HG03460 (cell line): ENCODE measurements at regions not wholly inside any gene's neighbourhood (a gene's known extent, or its start where the extent isn't known, plus 50 kb on each side); places are given as distances from the start of the nearest gene placed in this dataset.
"Not testable (repeated sequence)": the region's sequence is repeated elsewhere in the genome, so short reads cannot be mapped to it uniquely, and the experiment has no call there.

Experiments used
- ATAC-seq: cut with Tn5 transposase; IDR thresholded peaks from one replicate; pipeline ENCODE4 v1.9.1; 2021; ENCODE audit not compliant: unreplicated experiment

GRCh38 chr7:65613644-65614289 is 240.1 kb downstream of the ZNF92 start:
- ATAC-seq: not testable (repeated sequence)

GRCh38 chr7:65616111-65616510 is 242.5 kb downstream of the ZNF92 start:
- not testable (repeated sequence) for ATAC-seq

- not testable (repeated sequence) for ATAC-seq
Observed at GRCh38 chr7:65620216-65620615, 246.6 kb downstream of the ZNF92 start.

GRCh38 chr7:65621580-65622201 is 248.0 kb downstream of the ZNF92 start:
- not testable (repeated sequence) for ATAC-seq

GRCh38 chr7:65631236-65631635 is 241.6 kb upstream of the VKORC1L1 start:
- not testable (repeated sequence) for ATAC-seq

- not testable (repeated sequence) for ATAC-seq
Observed at GRCh38 chr7:65633587-65634404, 239.1 kb upstream of the VKORC1L1 start.

GRCh38 chr7:65638918-65639317 is 234.0 kb upstream of the VKORC1L1 start:
- ATAC-seq: not testable (repeated sequence)

- ATAC-seq: not testable (repeated sequence)
Observed at GRCh38 chr7:65639717-65640116, 233.2 kb upstream of the VKORC1L1 start.

- not testable (repeated sequence) for ATAC-seq
Observed at GRCh38 chr7:65643498-65643897, 229.4 kb upstream of the VKORC1L1 start.

- ATAC-seq: not testable (repeated sequence)
Observed at GRCh38 chr7:65647153-65647964, 225.5 kb upstream of the VKORC1L1 start.

- ATAC-seq: not testable (repeated sequence)
Observed at GRCh38 chr7:65651174-65651573, 221.7 kb upstream of the VKORC1L1 start.

GRCh38 chr7:65651826-65652592 is 220.9 kb upstream of the VKORC1L1 start:
- not testable (repeated sequence) for ATAC-seq

GRCh38 chr7:65652669-65653068 is 220.2 kb upstream of the VKORC1L1 start:
- ATAC-seq: not testable (repeated sequence)

- not testable (repeated sequence) for ATAC-seq
Observed at GRCh38 chr7:65656494-65657188, 216.2 kb upstream of the VKORC1L1 start.

GRCh38 chr7:65683362-65683761 is 189.5 kb upstream of the VKORC1L1 start:
- ATAC-seq: not testable (repeated sequence)

GRCh38 chr7:65699026-65699714 is 173.7 kb upstream of the VKORC1L1 start:
- not testable (repeated sequence) for ATAC-seq

- not testable (repeated sequence) for ATAC-seq
Observed at GRCh38 chr7:65699715-65700356, 173.0 kb upstream of the VKORC1L1 start.

GRCh38 chr7:65719123-65719798 is 153.6 kb upstream of the VKORC1L1 start:
- ATAC-seq: not testable (repeated sequence)
